Heart left ventricle (tissue), 16 donors: ENCODE measurements at regions not wholly inside any gene's neighbourhood (a gene's known extent, or its start where the extent isn't known, plus 50 kb on each side); places are given as distances from the start of the nearest gene placed in this dataset.
"Not testable (repeated sequence)": the region's sequence is repeated elsewhere in the genome, so short reads cannot be mapped to it uniquely, and the experiment has no call there.

Experiments used
- ATAC-seq, 4 donors: fragments of 200-7000 bp; cut with Tn5 transposase; one replicate each; pipeline ENCODE4 v1.9.1; 2020 to 2022; ENCODE audit warnings: moderate library complexity in 4 of 4, mild to moderate bottlenecking in 3 of 4, moderate number of reproducible peaks in 1 of 4
- DNase-seq, 5 donors: peaks; one replicate each; pipeline ENCODE4 v3.0.0-alpha.2; 2020
- H3K27ac ChIP-seq, 12 donors: fragments of 200-600 bp; sonication (generic) in 4 of 12; one replicate each; pipeline versions ENCODE4 v1.5.0 to v1.8.0; 2016 to 2022; ENCODE audit warnings: mild to moderate bottlenecking in 2 of 12
- H3K27me3 ChIP-seq, 9 donors: fragments of 200-600 bp; sonication (generic) in 2 of 9; one replicate each; pipeline versions ENCODE4 v1.5.1 to v1.8.0; 2016 to 2022; ENCODE audit warnings: mild to moderate bottlenecking in 3 of 9
- H3K36me3 ChIP-seq, 9 donors: fragments of 200-600 bp; sonication (generic) in 2 of 9; one replicate each; pipeline versions ENCODE4 v1.5.0 to v1.8.0; 2018 to 2022; ENCODE audit warnings: mild to moderate bottlenecking in 2 of 9
- H3K4me1 ChIP-seq, 12 donors: fragments of 200-600 bp; sonication (generic) in 4 of 12; one replicate each; pipeline versions ENCODE4 v1.5.0 to v1.8.0; 2016 to 2022; ENCODE audit warnings: mild to moderate bottlenecking in 3 of 12
- H3K4me3 ChIP-seq, 12 donors: fragments of 200-600 bp; sonication (generic) in 4 of 12; one replicate each; pipeline versions ENCODE4 v1.5.0 to v1.8.0; 2017 to 2022; ENCODE audit warnings: mild to moderate bottlenecking in 9 of 12, moderate library complexity in 4 of 12
- H3K9me3 ChIP-seq, 12 donors: fragments of 200-600 bp; sonication (generic) in 4 of 12; one replicate each; pipeline versions ENCODE4 v1.5.0 to v1.8.0; 2016 to 2022; ENCODE audit warnings: mild to moderate bottlenecking in 1 of 12
- CTCF ChIP-seq, 12 donors: fragments of 200-600 bp; sonication (generic) in 4 of 12; IDR thresholded peaks; one replicate each; pipeline versions ENCODE4 v1.5.0 to v1.8.0; 2018 to 2022; ENCODE audit warnings: antibody characterized with exemption in 12 of 12, mild to moderate bottlenecking in 5 of 12
- POLR2A ChIP-seq, 2 donors: fragments of 450-650 bp; IDR thresholded peaks; one replicate each; pipeline ENCODE4 v1.6.1; 2017; ENCODE audit warnings: antibody characterized with exemption in 2 of 2, mild to moderate bottlenecking in 2 of 2, moderate library complexity in 2 of 2
- WGBS, 4 donors: extraction: QIAGEN DNeasy Blood & Tissue Kit in 2 of 4; methylation state at CpG; one replicate each; pipeline versions ENCODE4 v1.1.5 to v1.1.7; 2013 to 2018; 5-methylcytosine and 5-hydroxymethylcytosine counted together
- intact Hi-C, 10 donors: fragments of 100-400 bp; cut with DNase I; formaldehyde crosslinking; loops; one replicate each; pipeline versions ENCODE4 v1.11.1 to v1.14.2; 2022
- donor health status: ischemic (EF 13 %, LVEDD 7.1; RV severe dilation, severe dysfunction).
- donor health status: healthy with polysubstance abuse.
- donor health status: DM: no; HTN: yes; CAD: no.
- donor health status: DM: no; HTN: no; CAD: no.
- donor health status: ischemic (EF 25% LVEDD 6.9; RV normal size, moderate dysfunction).
- donor health status: ischemic (EF 25% LVEDD 5.7; RV mildly dilated, moderate dysfunction).
- donor health status: healthy.
- donor health status: DM: yes; HTN: yes; CAD: no.
- donor health status: ischemic (EF 35%, LVEDD 5.7; RV mildly dilated, moderate dysfunction).
- donor health status: nonischemic (EF 11% LVEDD 7.7; RV severe dilation, severe dysfunction).
- donor health status: DM: yes; HTN: yes; CAD: no.
- donor health status: PGD.
- donor health status: ischemic (EF 29% LVEDD 5.4; RV normal size, mild dysfunction).
- donor health status: nonischemic (EF 23%, LVEDD 6.1; RV moderate dilation, normal function).

- Histone ChIP-seq H3K4me1 (no peaks in the 10 kb centered on the region), H3K27ac (no peak overlapping the region), H3K36me3 (no peaks in the 10 kb centered on the region), H3K27me3 (no peaks in the 10 kb centered on the region), H3K4me3 (no peak overlapping the region), H3K9me3 (no peaks in the 10 kb centered on the region)
- TF ChIP-seq POLR2A (IDR thresholded peaks at IDR 0.05) (no peak), CTCF (IDR thresholded peaks at IDR 0.05) (no peak)
- no peak for DNase-seq
- ATAC-seq, result no peak
- intact Hi-C loops, result no loop called here
- WGBS, 4 donors, result 39 to 56% (median 48%) methylated on average over 1 of the region's 1 CpG
Measured at GRCh38 chrX:146934256-146934655, 119.7 kb upstream of the CXorf51A start.

- intact Hi-C loops, DNase-seq, H3K9me3 ChIP-seq, H3K27me3 ChIP-seq, ATAC-seq, H3K27ac ChIP-seq, H3K4me3 ChIP-seq, H3K4me1 ChIP-seq, H3K36me3 ChIP-seq: not testable (repeated sequence)
- WGBS, 4 donors, result 24 to 47% (median 35%) methylated on average over 2 of the region's 2 CpGs
Measured at GRCh38 chrX:146932997-146933396, 118.5 kb upstream of the CXorf51A start.

GRCh38 chrX:146921204-146921603 lies 106.7 kb upstream of the CXorf51A start:
- intact Hi-C loops, result no loop called here
- ATAC-seq, result no peak

GRCh38 chrX:146907391-146908240 lies 93.1 kb upstream of the CXorf51A start:
- Histone ChIP-seq H3K9me3 (peaks cover 0 to 5% (median 0%) of the 10 kb centered on the region in 12 donors), H3K4me3 (no peak overlapping the region), H3K4me1 (no peaks in the 10 kb centered on the region), H3K36me3 (no peaks in the 10 kb centered on the region), H3K27ac (no peak overlapping the region), H3K27me3 (no peaks in the 10 kb centered on the region)
- intact Hi-C loops, result no loop called here
- DNase-seq (peak in 1 of 5 donors; percentile 28), ATAC-seq (no peak)
- no peak for TF ChIP-seq POLR2A (IDR thresholded peaks at IDR 0.05)
- TF ChIP-seq CTCF (IDR thresholded peaks at IDR 0.05), result no peak
- 48 to 67% (median 63%) methylated on average over 5 to 8 of the region's 8 CpGs for WGBS, 4 donors

More at GRCh38 chrX:146921204-146921603, 106.7 kb upstream of the CXorf51A start:
- H3K27ac ChIP-seq, result no peak overlapping the region
- H3K4me3 ChIP-seq, result no peak overlapping the region
- H3K36me3 ChIP-seq, result no peaks in the 10 kb centered on the region
- no peaks in the 10 kb centered on the region for H3K9me3 ChIP-seq
- no peaks in the 10 kb centered on the region for H3K4me1 ChIP-seq
- no peaks in the 10 kb centered on the region for H3K27me3 ChIP-seq
- no peak for DNase-seq
- TF ChIP-seq CTCF (IDR thresholded peaks at IDR 0.05), result no peak
- TF ChIP-seq POLR2A (IDR thresholded peaks at IDR 0.05), result no peak

GRCh38 chrX:146906166-146906565 lies 91.6 kb upstream of the CXorf51A start:
- Histone ChIP-seq H3K36me3 (no peaks in the 10 kb centered on the region), H3K9me3 (peaks cover 0 to 5% (median 0%) of the 10 kb centered on the region in 12 donors), H3K4me3 (no peak overlapping the region), H3K4me1 (no peaks in the 10 kb centered on the region), H3K27ac (no peak overlapping the region), H3K27me3 (no peaks in the 10 kb centered on the region)
- DNase-seq (no peak), ATAC-seq (no peak)
- intact Hi-C loops, result no loop called here
- 61 to 70% (median 65%) methylated on average over 5 of the region's 5 CpGs for WGBS, 4 donors
- TF ChIP-seq CTCF (IDR thresholded peaks at IDR 0.05) (no peak), POLR2A (IDR thresholded peaks at IDR 0.05) (no peak)
